PFSK-1 (cell line): ENCODE measurements at regions not wholly inside any gene's neighbourhood (a gene's known extent, or its start where the extent isn't known, plus 50 kb on each side); places are given as distances from the start of the nearest gene placed in this dataset.

ENCODE experiments used
- FOXP2 ChIP-seq: optimal IDR thresholded peaks from 2 replicates; pipeline ENCODE3; 2011; ENCODE audit warnings: borderline replicate concordance, control low read depth, inconsistent platforms; ENCODE audit not compliant: insufficient read depth; ENCODE audit errors: extremely low read length, extremely low read depth
- POLR2AphosphoS5 ChIP-seq: IDR thresholded peaks from 2 replicates; pipeline ENCODE4 v1.6.1; 2012; ENCODE audit warnings: low read depth, mild to moderate bottlenecking, control low read depth, low read length, moderate library complexity
- SIN3A ChIP-seq: IDR thresholded peaks from 2 replicates; pipeline ENCODE4 v1.6.1; 2012; ENCODE audit warnings: mild to moderate bottlenecking, low read length, moderate library complexity, borderline replicate concordance; ENCODE audit not compliant: insufficient read depth
- TAF1 ChIP-seq: IDR thresholded peaks from 2 replicates; pipeline ENCODE4 v1.6.1; 2012; ENCODE audit warnings: low read length, control low read depth, borderline replicate concordance; ENCODE audit not compliant: insufficient read depth
- TF ChIP-seq, protein P1 (sequence below), 2 experiments: IDR thresholded peaks; 2 replicates each; pipeline versions ENCODE4 v1.6.1 to v1.8.0; 2011 to 2012; ENCODE audit warnings: low read depth in 2 of 2, low read length in 2 of 2, control low read depth in 1 of 2, inconsistent platforms in 1 of 2, mild to moderate bottlenecking in 1 of 2, moderate library complexity in 1 of 2; ENCODE audit not compliant: insufficient read depth in 1 of 2

DNA sequence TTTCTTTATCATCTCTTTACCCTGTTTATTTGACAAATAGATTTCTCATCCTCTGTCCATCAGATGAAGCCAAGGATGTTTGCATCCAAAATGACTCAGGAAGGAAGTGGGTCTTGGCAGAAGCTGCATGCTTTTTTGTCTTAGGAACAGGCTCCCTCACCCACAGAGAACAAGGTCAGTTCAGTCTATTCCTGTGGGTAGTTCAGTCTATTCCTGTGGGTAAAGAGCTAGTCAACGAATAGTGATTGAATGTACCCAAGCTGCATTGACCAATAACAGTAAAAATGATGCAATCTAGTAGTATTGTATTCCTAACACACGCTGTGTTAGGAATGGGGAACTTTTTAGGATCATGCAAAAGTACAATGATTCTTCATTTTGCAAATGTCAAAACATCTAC, 290.8 kb upstream of the TANK start:
- TF ChIP-seq FOXP2, result no peak
- TF ChIP-seq, protein P1, sequence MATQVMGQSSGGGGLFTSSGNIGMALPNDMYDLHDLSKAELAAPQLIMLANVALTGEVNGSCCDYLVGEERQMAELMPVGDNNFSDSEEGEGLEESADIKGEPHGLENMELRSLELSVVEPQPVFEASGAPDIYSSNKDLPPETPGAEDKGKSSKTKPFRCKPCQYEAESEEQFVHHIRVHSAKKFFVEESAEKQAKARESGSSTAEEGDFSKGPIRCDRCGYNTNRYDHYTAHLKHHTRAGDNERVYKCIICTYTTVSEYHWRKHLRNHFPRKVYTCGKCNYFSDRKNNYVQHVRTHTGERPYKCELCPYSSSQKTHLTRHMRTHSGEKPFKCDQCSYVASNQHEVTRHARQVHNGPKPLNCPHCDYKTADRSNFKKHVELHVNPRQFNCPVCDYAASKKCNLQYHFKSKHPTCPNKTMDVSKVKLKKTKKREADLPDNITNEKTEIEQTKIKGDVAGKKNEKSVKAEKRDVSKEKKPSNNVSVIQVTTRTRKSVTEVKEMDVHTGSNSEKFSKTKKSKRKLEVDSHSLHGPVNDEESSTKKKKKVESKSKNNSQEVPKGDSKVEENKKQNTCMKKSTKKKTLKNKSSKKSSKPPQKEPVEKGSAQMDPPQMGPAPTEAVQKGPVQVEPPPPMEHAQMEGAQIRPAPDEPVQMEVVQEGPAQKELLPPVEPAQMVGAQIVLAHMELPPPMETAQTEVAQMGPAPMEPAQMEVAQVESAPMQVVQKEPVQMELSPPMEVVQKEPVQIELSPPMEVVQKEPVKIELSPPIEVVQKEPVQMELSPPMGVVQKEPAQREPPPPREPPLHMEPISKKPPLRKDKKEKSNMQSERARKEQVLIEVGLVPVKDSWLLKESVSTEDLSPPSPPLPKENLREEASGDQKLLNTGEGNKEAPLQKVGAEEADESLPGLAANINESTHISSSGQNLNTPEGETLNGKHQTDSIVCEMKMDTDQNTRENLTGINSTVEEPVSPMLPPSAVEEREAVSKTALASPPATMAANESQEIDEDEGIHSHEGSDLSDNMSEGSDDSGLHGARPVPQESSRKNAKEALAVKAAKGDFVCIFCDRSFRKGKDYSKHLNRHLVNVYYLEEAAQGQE (IDR thresholded peaks at IDR 0.05; ENCODE audit: insufficient read depth in 1 of 2, low read depth in 2 of 2, low read length in 2 of 2), result no peak
- no peak for TF ChIP-seq POLR2AphosphoS5
- no peak for TF ChIP-seq SIN3A
- TF ChIP-seq TAF1, result no peak

DNA sequence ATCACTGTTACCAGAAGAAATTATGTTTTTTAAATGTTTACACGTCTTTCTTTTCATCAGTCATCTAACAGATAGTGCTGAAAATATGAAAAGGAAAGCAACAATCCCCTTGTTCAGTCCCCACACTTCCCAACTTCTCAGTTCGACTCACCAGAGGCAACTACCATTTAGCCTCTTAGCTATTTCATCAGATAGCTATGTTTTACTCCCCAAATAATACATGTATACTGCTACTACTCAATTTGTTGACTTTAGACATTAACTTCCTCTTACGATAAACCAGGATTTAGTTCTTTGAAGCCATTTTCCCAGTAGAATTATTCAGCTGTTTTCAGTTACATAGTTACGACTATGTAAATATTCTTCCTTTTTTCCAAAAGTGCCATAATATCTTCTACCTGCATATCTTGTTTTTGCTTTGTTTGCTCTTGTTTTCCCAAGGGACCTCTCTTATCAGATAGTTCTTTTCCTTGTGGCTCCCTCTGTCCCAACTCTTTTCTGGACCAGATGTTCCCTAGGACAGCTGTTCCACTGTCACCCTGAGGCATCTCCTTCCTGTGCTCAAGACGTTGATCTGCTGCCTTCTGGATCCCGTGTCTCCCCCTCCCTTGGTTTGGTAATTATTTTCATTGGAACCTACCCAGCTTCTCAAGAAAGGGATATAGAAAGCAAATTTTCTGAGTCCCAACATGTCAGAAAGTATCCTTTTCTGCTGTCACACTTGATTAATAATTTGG, 289.3 kb upstream of the TANK start:
- no peak for TF ChIP-seq FOXP2
- TF ChIP-seq, protein P1 (IDR thresholded peaks at IDR 0.05; ENCODE audit: insufficient read depth in 1 of 2, low read depth in 2 of 2, low read length in 2 of 2), result no peak
- no peak for TF ChIP-seq POLR2AphosphoS5
- TF ChIP-seq TAF1, result no peak
- no peak for TF ChIP-seq SIN3A

DNA sequence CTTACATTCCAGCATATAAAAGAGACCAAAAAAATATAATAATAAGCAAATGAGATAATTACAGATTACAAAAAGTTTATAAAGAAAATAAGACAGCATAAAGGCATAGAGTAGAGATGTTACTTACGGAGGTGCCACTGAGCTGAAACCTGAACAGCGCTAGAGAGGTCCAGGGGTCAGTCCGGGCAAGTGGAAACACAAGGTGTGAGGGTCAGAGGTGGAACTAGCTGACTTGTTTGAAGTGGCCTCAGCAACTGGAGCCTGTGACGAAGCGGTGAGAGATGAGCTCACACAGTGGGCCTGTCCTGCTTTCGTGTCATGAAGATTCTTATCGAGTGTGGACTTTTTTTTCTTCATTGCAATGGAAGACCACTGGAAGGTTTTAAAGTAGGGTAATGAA, 288.3 kb upstream of the TANK start:
- TF ChIP-seq, protein P1 (IDR thresholded peaks at IDR 0.05; ENCODE audit: insufficient read depth in 1 of 2, low read depth in 2 of 2, low read length in 2 of 2), result no peak
- TF ChIP-seq FOXP2 (no peak), POLR2AphosphoS5 (no peak), SIN3A (no peak), TAF1 (no peak)

DNA sequence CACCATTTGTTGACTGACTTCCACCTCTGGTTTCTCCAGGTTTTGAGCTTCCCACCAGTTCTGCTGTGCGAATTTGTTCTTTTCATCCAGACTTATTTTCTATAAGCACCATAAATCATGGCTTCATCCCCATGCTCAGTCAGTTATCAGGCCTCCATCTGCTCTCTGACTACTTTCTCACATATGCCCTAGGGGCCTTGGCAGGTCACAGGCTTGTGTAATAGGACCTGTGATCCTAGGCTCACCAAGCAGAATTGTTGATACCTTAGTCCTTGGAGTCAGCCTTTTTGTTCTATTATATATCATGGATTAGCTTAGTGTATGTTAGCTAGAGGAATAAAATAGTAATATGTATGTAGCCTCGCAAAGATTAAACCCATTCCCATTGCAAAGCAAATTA, 284.2 kb upstream of the TANK start:
- TF ChIP-seq POLR2AphosphoS5, result no peak
- no peak for TF ChIP-seq TAF1
- TF ChIP-seq, protein P1 (IDR thresholded peaks at IDR 0.05; ENCODE audit: insufficient read depth in 1 of 2, low read depth in 2 of 2, low read length in 2 of 2), result no peak
- no peak for TF ChIP-seq FOXP2
- no peak for TF ChIP-seq SIN3A
